ENCODE measurements at regions not wholly inside any gene's neighbourhood (a gene's known extent, or its start where the extent isn't known, plus 50 kb on each side); places are given as distances from the start of the nearest gene placed in this dataset.

DNA sequence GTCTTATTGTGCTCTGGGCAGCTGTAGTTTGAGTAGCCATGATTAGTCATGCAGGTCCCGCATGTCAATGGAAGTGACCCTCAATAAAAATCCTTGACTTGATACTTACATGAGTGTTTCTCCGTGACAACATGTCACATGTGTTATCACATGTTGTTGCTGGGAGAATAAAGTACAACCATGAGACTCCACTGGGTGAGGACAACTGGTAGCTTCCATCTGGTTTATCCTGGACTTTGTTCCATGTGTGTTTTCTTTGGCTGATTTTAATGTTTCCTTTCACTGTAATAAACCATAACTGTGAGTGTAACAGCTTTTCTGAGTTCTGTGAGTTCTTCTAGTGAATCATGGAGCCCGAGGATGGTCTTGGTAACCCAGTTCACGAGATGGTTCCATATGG is 63.1 kb upstream of the NDN start:
- Mint-ChIP-seq H3K4me1 (no peaks in the 10 kb centered on the region), H3K9me3 (peaks cover 6% of the 10 kb centered on the region in 2 donors), H3K27ac (no peak overlapping the region), H3K4me3 (no peak overlapping the region), H3K27me3 (ENCODE audit: low read depth in 2 of 2) (no peaks in the 10 kb centered on the region), H3K36me3 (no peaks in the 10 kb centered on the region)
- Histone ChIP-seq H3K36me3 (ENCODE audit: control insufficient read depth, insufficient read depth, low read length) (no peaks in the 10 kb centered on the region), H3K27ac (ENCODE audit: low read length) (no peak overlapping the region), H3K27me3 (ENCODE audit: control insufficient read depth, insufficient read depth, low read length) (no peaks in the 10 kb centered on the region), H3K4me3 (ENCODE audit: low read length) (no peak overlapping the region), H3K9me3 (ENCODE audit: control insufficient read depth, insufficient read depth, low read length) (peaks cover 8% of the 10 kb centered on the region), H3K4me1 (ENCODE audit: control insufficient read depth, insufficient read depth, low read length) (no peaks in the 10 kb centered on the region)
- no peak for DNase-seq
- no peak for ATAC-seq
- 85% methylated on average over 3 of the region's 4 CpGs for WGBS (ENCODE audit: insufficient coverage)
- no peak for TF ChIP-seq CTCF (IDR thresholded peaks at IDR 0.05)
- intact Hi-C loops (cut with micrococcal nuclease): no loop called here

GRCh38 chr15:23750776-23751175 is 63.7 kb upstream of the NDN start:
- H3K27ac ChIP-seq (ENCODE audit: low read length): no peak overlapping the region
- Mint-ChIP-seq H3K36me3 (no peaks in the 10 kb centered on the region), H3K27ac (no peak overlapping the region), H3K27me3 (ENCODE audit: low read depth in 2 of 2) (no peaks in the 10 kb centered on the region), H3K4me1 (no peaks in the 10 kb centered on the region), H3K9me3 (peaks cover 6% of the 10 kb centered on the region in 2 donors), H3K4me3 (no peak overlapping the region)
- no peak for DNase-seq
- H3K9me3 ChIP-seq (ENCODE audit: control insufficient read depth, insufficient read depth, low read length): peaks cover 10% of the 10 kb centered on the region
- no CpG with 5 or more reads among the region's 1 CpG for WGBS (ENCODE audit: insufficient coverage)
- no peak overlapping the region for H3K4me3 ChIP-seq (ENCODE audit: low read length)
- no peaks in the 10 kb centered on the region for H3K4me1 ChIP-seq (ENCODE audit: control insufficient read depth, insufficient read depth, low read length)
- H3K27me3 ChIP-seq (ENCODE audit: control insufficient read depth, insufficient read depth, low read length): no peaks in the 10 kb centered on the region
- H3K36me3 ChIP-seq (ENCODE audit: control insufficient read depth, insufficient read depth, low read length): no peaks in the 10 kb centered on the region
- ATAC-seq: no peak
- TF ChIP-seq CTCF (IDR thresholded peaks at IDR 0.05): no peak
- intact Hi-C loops (cut with micrococcal nuclease): no loop called here

DNA sequence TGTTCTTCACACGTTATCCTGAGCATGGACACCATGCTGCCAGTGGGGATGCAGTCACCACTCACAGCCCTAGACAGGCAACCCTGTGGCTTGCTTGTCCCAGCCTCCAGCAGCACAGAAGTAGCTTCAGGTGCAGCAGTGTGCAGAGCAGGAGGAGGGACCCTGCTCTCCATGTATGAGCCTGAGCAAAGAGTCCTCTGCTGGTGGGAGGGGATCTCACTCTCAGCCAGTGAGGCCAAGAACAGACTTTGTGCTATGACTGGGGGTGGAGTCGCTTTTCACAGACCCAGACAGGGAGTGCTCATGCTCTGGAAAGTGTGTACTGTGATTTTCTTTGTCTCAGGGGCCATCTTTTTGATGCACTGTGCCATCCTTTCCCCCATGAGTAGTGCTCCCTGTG is 66.1 kb upstream of the NDN start:
- no peaks in the 10 kb centered on the region for H3K4me1 Mint-ChIP-seq
- H3K4me3 Mint-ChIP-seq: no peak overlapping the region

More for the DNA sequence above, 66.1 kb upstream of the NDN start:
- DNase-seq (no peak), ATAC-seq (no peak)
- H3K9me3 Mint-ChIP-seq: peaks cover 2% of the 10 kb centered on the region in 2 donors
- no peak for TF ChIP-seq CTCF (IDR thresholded peaks at IDR 0.05)
- WGBS (ENCODE audit: insufficient coverage): 58% methylated on average over 2 of the region's 2 CpGs
- Histone ChIP-seq H3K27me3 (ENCODE audit: control insufficient read depth, insufficient read depth, low read length) (no peaks in the 10 kb centered on the region), H3K9me3 (ENCODE audit: control insufficient read depth, insufficient read depth, low read length) (peaks cover 16% of the 10 kb centered on the region), H3K27ac (ENCODE audit: low read length) (no peak overlapping the region), H3K36me3 (ENCODE audit: control insufficient read depth, insufficient read depth, low read length) (no peaks in the 10 kb centered on the region), H3K4me1 (ENCODE audit: control insufficient read depth, insufficient read depth, low read length) (no peaks in the 10 kb centered on the region), H3K4me3 (ENCODE audit: low read length) (no peak overlapping the region)
- intact Hi-C loops (cut with micrococcal nuclease): no loop called here
- H3K27me3 Mint-ChIP-seq (ENCODE audit: low read depth in 2 of 2): no peaks in the 10 kb centered on the region
- H3K36me3 Mint-ChIP-seq: no peaks in the 10 kb centered on the region
- H3K27ac Mint-ChIP-seq: no peak overlapping the region
